HCT116 (cell line): ENCODE measurements at regions not wholly inside any gene's neighbourhood (a gene's known extent, or its start where the extent isn't known, plus 50 kb on each side); places are given as distances from the start of the nearest gene placed in this dataset.

Source experiments
- EGR1 ChIP-seq: IDR thresholded peaks from 2 replicates; pipeline ENCODE4 v1.6.1; 2012; ENCODE audit warnings: low read depth
- POLR2A ChIP-seq: IDR thresholded peaks from 2 replicates; pipeline ENCODE4 v1.7.0; 2011; ENCODE audit warnings: borderline replicate concordance; ENCODE audit not compliant: insufficient read depth, insufficient read length; ENCODE audit errors: extremely low read depth
- TF ChIP-seq, protein P1 (sequence below), 3 experiments: fragments of 200-600 bp in 1 of 3; sonication (generic) in 1 of 3; IDR thresholded peaks in 2 of 3; conservative IDR thresholded peaks in 1 of 3; 2 replicates each; pipeline ENCODE4 v1.5.1; 2012 to 2017; ENCODE audit warnings: low read depth in 2 of 3, low read length in 2 of 3, antibody characterized with exemption in 1 of 3, borderline replicate concordance in 1 of 3, control low read depth in 1 of 3, mild to moderate bottlenecking in 1 of 3, mixed read lengths in 1 of 3, mixed run types in 1 of 3, moderate library complexity in 1 of 3; ENCODE audit not compliant: insufficient read depth in 1 of 3

DNA sequence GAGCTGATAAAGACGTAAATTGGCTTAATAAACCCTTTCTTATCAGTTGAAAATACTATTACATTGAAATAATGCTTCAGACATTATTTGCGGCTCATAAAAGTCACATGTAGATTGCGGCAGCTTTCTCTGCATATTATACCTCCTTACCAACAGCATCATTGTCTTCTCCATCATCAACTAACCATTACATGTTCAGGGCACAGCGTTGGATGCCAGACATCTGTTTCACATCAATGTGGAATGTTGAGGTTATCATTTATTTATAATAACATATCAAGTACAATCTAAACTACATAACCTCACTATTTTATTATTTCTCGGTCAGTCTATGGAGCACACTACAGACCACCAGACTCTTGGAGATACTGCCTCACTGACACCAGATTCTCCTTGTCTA lies 573.8 kb upstream of the FAT3 start:
- no peak for TF ChIP-seq EGR1
- TF ChIP-seq POLR2A, result no peak
- TF ChIP-seq, protein P1, sequence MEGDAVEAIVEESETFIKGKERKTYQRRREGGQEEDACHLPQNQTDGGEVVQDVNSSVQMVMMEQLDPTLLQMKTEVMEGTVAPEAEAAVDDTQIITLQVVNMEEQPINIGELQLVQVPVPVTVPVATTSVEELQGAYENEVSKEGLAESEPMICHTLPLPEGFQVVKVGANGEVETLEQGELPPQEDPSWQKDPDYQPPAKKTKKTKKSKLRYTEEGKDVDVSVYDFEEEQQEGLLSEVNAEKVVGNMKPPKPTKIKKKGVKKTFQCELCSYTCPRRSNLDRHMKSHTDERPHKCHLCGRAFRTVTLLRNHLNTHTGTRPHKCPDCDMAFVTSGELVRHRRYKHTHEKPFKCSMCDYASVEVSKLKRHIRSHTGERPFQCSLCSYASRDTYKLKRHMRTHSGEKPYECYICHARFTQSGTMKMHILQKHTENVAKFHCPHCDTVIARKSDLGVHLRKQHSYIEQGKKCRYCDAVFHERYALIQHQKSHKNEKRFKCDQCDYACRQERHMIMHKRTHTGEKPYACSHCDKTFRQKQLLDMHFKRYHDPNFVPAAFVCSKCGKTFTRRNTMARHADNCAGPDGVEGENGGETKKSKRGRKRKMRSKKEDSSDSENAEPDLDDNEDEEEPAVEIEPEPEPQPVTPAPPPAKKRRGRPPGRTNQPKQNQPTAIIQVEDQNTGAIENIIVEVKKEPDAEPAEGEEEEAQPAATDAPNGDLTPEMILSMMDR (IDR thresholded peaks at IDR 0.05 in 2 of 3, conservative IDR thresholded peaks at IDR 0.05 in 1 of 3; ENCODE audit: borderline replicate concordance in 1 of 3, insufficient read depth in 1 of 3, low read depth in 2 of 3, low read length in 2 of 3), result no peak
